SK-N-SH (cell line): ENCODE measurements at regions not wholly inside any gene's neighbourhood (a gene's known extent, or its start where the extent isn't known, plus 50 kb on each side); places are given as distances from the start of the nearest gene placed in this dataset.

Experiments
- CTCF ChIA-PET: fragments of 300-600, 350-600 bp; formaldehyde crosslinking; extraction: SDS; loops from one replicate; lab custom pipeline; 2021; lab: Yijun Ruan, JAX
- POLR2A ChIA-PET: fragments of 350-600 bp; sonication (Branson Sonifier 250); formaldehyde crosslinking; extraction: SDS; loops from one replicate; lab custom pipeline; 2020; ENCODE audit warnings: antibody characterized with exemption, inconsistent platforms; lab: Yijun Ruan, JAX
- DNase-seq: peaks from one replicate; pipeline ENCODE4 v3.0.0; 2012
- H2AFZ ChIP-seq: fragments of 200-600 bp; sonication (generic); 2 replicates; pipeline ENCODE4 v1.8.1; 2016; ENCODE audit warnings: antibody characterized with exemption, mild to moderate bottlenecking, low read depth
- H3F3A ChIP-seq: fragments of 200-600 bp; sonication (generic); replicated peaks from 2 replicates; pipeline ENCODE3; 2016; ENCODE audit warnings: antibody characterized with exemption, mild to moderate bottlenecking; ENCODE audit not compliant: insufficient read depth
- H3K27ac ChIP-seq, 2 experiments: fragments of 200-500 bp in 1 of 2; fragments of 200-600 bp in 1 of 2; sonication (Bioruptor generic) in 1 of 2; sonication (generic), shearing (Covaris generic) in 1 of 2; 2 replicates each; pipeline versions ENCODE4 v1.5.1 to v1.6.1; 2014 to 2016; ENCODE audit warnings: low read depth in 2 of 2, inconsistent platforms in 1 of 2, low read length in 1 of 2, mild to moderate bottlenecking in 1 of 2, mixed read lengths in 1 of 2
- H3K27me3 ChIP-seq: fragments of 200-600 bp; sonication (generic), shearing (Covaris generic); 2 replicates; pipeline ENCODE4 v1.6.1; 2016; ENCODE audit warnings: mixed run types; ENCODE audit not compliant: insufficient read depth
- H3K36me3 ChIP-seq, 2 experiments: fragments of 200-500 bp in 1 of 2; fragments of 200-600 bp in 1 of 2; sonication (Bioruptor generic) in 1 of 2; sonication (generic) in 1 of 2; replicated peaks in 1 of 2; 2 replicates each; pipeline versions ENCODE3 to v1.5.1; 2014 to 2016; ENCODE audit warnings: low read length in 1 of 2, mild to moderate bottlenecking in 1 of 2; ENCODE audit not compliant: insufficient read depth in 2 of 2, control insufficient read depth in 1 of 2
- H3K4me1 ChIP-seq, 2 experiments: fragments of 200-500 bp in 1 of 2; fragments of 200-600 bp in 1 of 2; sonication (Bioruptor generic) in 1 of 2; sonication (generic), shearing (Covaris generic) in 1 of 2; 2 replicates each; pipeline versions ENCODE4 v1.5.1 to v1.6.1; 2014 to 2016; ENCODE audit warnings: low read depth in 1 of 2, low read length in 1 of 2, mixed run types in 1 of 2; ENCODE audit not compliant: insufficient read depth in 2 of 2, control insufficient read depth in 1 of 2
- H3K4me2 ChIP-seq: fragments of 200-600 bp; sonication (generic), shearing (Covaris generic); 2 replicates; pipeline ENCODE4 v1.6.1; 2017; ENCODE audit warnings: mixed run types
- H3K4me3 ChIP-seq, 2 experiments: fragments of 200-500 bp in 1 of 2; fragments of 200-600 bp in 1 of 2; sonication (Bioruptor generic) in 1 of 2; sonication (generic), shearing (Covaris generic) in 1 of 2; 2 replicates each; pipeline versions ENCODE4 v1.5.1 to v1.8.1; 2014 to 2016; ENCODE audit warnings: low read depth in 2 of 2, inconsistent platforms in 1 of 2, low read length in 1 of 2, mild to moderate bottlenecking in 1 of 2, mixed read lengths in 1 of 2, moderate library complexity in 1 of 2
- H3K79me2 ChIP-seq: fragments of 200-600 bp; sonication (generic); 2 replicates; pipeline ENCODE4 v1.8.1; 2017; ENCODE audit warnings: mild to moderate bottlenecking; ENCODE audit not compliant: insufficient read depth
- H3K9ac ChIP-seq: fragments of 200-600 bp; sonication (generic); 2 replicates; pipeline ENCODE4 v1.6.1; 2017; ENCODE audit warnings: mixed run types
- H3K9me2 ChIP-seq: fragments of 200-600 bp; sonication (generic); 2 replicates; pipeline ENCODE4 v1.6.1; 2017; ENCODE audit warnings: mixed run types
- H3K9me3 ChIP-seq: fragments of 200-600 bp; sonication (generic); 2 replicates; pipeline ENCODE4 v1.6.1; 2017; ENCODE audit warnings: mixed run types, mild to moderate bottlenecking, moderate library complexity
- H4K20me1 ChIP-seq: fragments of 200-600 bp; sonication (generic); 2 replicates; pipeline ENCODE4 v1.6.1; 2017; ENCODE audit warnings: mild to moderate bottlenecking, mixed run types; ENCODE audit not compliant: insufficient read depth
- EP300 ChIP-seq, 2 experiments: IDR thresholded peaks; 2 replicates each; pipeline versions ENCODE4 v1.4.0 to v1.6.1; 2012; ENCODE audit warnings: borderline replicate concordance in 1 of 2, low read depth in 1 of 2, low read length in 1 of 2
- FOSL2 ChIP-seq: IDR thresholded peaks from 2 replicates; pipeline ENCODE4 v1.4.0; 2012; ENCODE audit warnings: low read depth, mild to moderate bottlenecking, moderate library complexity, borderline replicate concordance
- GABPA ChIP-seq: IDR thresholded peaks from 2 replicates; pipeline ENCODE4 v1.4.0; 2012; ENCODE audit warnings: low read depth, mild to moderate bottlenecking
- IRF3 ChIP-seq: fragments of 150-350 bp; IDR thresholded peaks from 2 replicates; pipeline ENCODE4 v1.6.1; 2016; ENCODE audit warnings: mild to moderate bottlenecking, low read depth, low read length
- JUND ChIP-seq: IDR thresholded peaks from 2 replicates; pipeline ENCODE4 v1.4.0; 2012
- MXI1 ChIP-seq: IDR thresholded peaks from 2 replicates; pipeline ENCODE4 v1.6.1; 2012; ENCODE audit warnings: mild to moderate bottlenecking, low read depth, low read length, improper control_type of control experiment
- NFIC ChIP-seq: IDR thresholded peaks from 2 replicates; pipeline ENCODE4 v1.4.0; 2012; ENCODE audit warnings: borderline replicate concordance
- NRF1 ChIP-seq: IDR thresholded peaks from 2 replicates; pipeline ENCODE4 v1.6.1; 2012; ENCODE audit warnings: low read depth, mild to moderate bottlenecking, low read length
- POLR2AphosphoS5 ChIP-seq: IDR thresholded peaks from 2 replicates; pipeline ENCODE4 v1.6.1; 2012; ENCODE audit warnings: low read depth, low read length
- RXRA ChIP-seq: IDR thresholded peaks from 2 replicates; pipeline ENCODE4 v1.4.0; 2012; ENCODE audit warnings: low read depth, mild to moderate bottlenecking, borderline replicate concordance
- SIN3A ChIP-seq: IDR thresholded peaks from 2 replicates; pipeline ENCODE4 v1.6.1; 2012; ENCODE audit warnings: low read depth, mild to moderate bottlenecking, low read length, moderate library complexity, borderline replicate concordance
- SMC3 ChIP-seq: IDR thresholded peaks from 2 replicates; pipeline ENCODE4 v1.6.1; 2012; ENCODE audit warnings: low read depth, low read length, improper control_type of control experiment
- TCF12 ChIP-seq: IDR thresholded peaks from 2 replicates; pipeline ENCODE4 v1.4.0; 2012
- WGBS: methylation state at CpG from one replicate; pipeline ENCODE4 v1.1.6; 2017; ENCODE audit warnings: low lambda C conversion rate; 5-methylcytosine and 5-hydroxymethylcytosine counted together
- TF ChIP-seq, protein P1 (sequence below): IDR thresholded peaks from 2 replicates; pipeline ENCODE4; 2012
- TF ChIP-seq, protein P2 (sequence below): IDR thresholded peaks from 2 replicates; pipeline ENCODE4 v1.4.0; 2012; ENCODE audit warnings: low read depth
- TF ChIP-seq, protein P3 (sequence below): IDR thresholded peaks from 2 replicates; pipeline ENCODE4 v1.4.0; 2012; ENCODE audit warnings: low read depth, borderline replicate concordance

DNA sequence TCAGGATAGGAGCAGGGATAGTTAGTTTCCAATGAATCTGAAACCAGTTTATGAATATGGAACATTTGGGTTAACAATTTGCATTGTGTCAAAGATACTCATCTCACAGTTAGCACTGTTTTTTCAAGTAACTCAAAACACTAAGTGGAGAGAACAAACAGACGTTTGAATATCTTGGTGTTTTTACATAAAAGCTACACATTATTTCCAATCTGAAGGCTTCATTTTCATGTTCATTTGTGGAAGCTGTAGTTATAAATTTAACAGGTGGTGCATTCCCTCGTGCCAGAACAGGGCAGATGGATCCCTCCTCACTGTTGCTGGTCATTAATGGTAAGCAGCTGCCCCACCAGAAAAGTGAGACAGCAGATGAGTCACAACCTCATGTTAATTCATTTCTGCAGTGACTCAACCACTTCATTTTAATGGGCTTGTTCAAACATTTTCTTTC, 286.9 kb downstream of the TMX3 start:
- peak; percentile 85 for TF ChIP-seq JUND
- TF ChIP-seq, protein P1, sequence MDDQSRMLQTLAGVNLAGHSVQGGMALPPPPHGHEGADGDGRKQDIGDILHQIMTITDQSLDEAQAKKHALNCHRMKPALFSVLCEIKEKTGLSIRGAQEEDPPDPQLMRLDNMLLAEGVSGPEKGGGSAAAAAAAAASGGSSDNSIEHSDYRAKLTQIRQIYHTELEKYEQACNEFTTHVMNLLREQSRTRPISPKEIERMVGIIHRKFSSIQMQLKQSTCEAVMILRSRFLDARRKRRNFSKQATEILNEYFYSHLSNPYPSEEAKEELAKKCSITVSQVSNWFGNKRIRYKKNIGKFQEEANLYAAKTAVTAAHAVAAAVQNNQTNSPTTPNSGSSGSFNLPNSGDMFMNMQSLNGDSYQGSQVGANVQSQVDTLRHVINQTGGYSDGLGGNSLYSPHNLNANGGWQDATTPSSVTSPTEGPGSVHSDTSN: peak; percentile 75
- peak; percentile 93 for TF ChIP-seq FOSL2
- peak; percentile 44; the same call in 1 of the 2 replicates for TF ChIP-seq NFIC
- no peak for TF ChIP-seq SIN3A
- TF ChIP-seq MXI1: no peak
- TF ChIP-seq, protein P2, sequence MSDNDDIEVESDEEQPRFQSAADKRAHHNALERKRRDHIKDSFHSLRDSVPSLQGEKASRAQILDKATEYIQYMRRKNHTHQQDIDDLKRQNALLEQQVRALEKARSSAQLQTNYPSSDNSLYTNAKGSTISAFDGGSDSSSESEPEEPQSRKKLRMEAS: peak; percentile 68
- TF ChIP-seq TCF12: peak; percentile 97
- TF ChIP-seq RXRA: no peak
- no peak for TF ChIP-seq NRF1
- TF ChIP-seq, protein P3, sequence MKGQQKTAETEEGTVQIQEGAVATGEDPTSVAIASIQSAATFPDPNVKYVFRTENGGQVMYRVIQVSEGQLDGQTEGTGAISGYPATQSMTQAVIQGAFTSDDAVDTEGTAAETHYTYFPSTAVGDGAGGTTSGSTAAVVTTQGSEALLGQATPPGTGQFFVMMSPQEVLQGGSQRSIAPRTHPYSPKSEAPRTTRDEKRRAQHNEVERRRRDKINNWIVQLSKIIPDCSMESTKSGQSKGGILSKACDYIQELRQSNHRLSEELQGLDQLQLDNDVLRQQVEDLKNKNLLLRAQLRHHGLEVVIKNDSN: no peak
- TF ChIP-seq EP300 (IDR thresholded peaks at IDR 0.05; ENCODE audit: borderline replicate concordance in 1 of 2, low read depth in 1 of 2, low read length in 1 of 2): peak in 1 of 2 experiments; percentile 79; a peak in 1 of 4 replicates
- TF ChIP-seq POLR2AphosphoS5: peak; percentile 56; the same call in 1 of the 2 replicates
- TF ChIP-seq SMC3: no peak
- TF ChIP-seq IRF3: no peak
- no peak for TF ChIP-seq GABPA
- TF ChIP-seq, all 33 proteins: peak for 8
- no peak for DNase-seq
- 12% methylated on average over 2 of the region's 2 CpGs for WGBS
- Histone ChIP-seq H3K9me3 (no peaks in the 10 kb centered on the region), H3K4me3 (no peak overlapping the region), H3K27me3 (no peaks in the 10 kb centered on the region), H3K9ac (no peak overlapping the region), H3K36me3 (no peaks in the 10 kb centered on the region), H3K4me2 (no peak overlapping the region), H2AFZ (no peak overlapping the region), H3F3A (peaks cover 4% of the 10 kb centered on the region), H4K20me1 (no peaks in the 10 kb centered on the region), H3K9me2 (no peaks in the 10 kb centered on the region), H3K27ac (peak overlapping the region in 1 of 2 experiments; percentile 45; a peak in 2 of 4 replicates), H3K79me2 (no peaks in the 10 kb centered on the region), H3K4me1 (peaks cover 0 to 44% of the 10 kb centered on the region in 2 experiments; a peak in 3 of 4 replicates)
- POLR2A ChIA-PET: no interaction called here
- CTCF ChIA-PET: no interaction called here
